ENCODE measurements at regions not wholly inside any gene's neighbourhood (a gene's known extent, or its start where the extent isn't known, plus 50 kb on each side); places are given as distances from the start of the nearest gene placed in this dataset.

GRCh38 chr15:47507221-47507985 lies 209.9 kb upstream of the SEMA6D start:
- Histone ChIP-seq H3K27me3 (no peaks in the 10 kb centered on the region), H3K4me1 (peaks cover 13 to 17% of the 10 kb centered on the region in 2 donors), H3K9me3 (no peaks in the 10 kb centered on the region), H3K27ac (no peak overlapping the region), H3K4me3 (replicated peaks in 1 of 3) (no peak overlapping the region), H3K36me3 (no peaks in the 10 kb centered on the region)
- DNase-seq = no peak
- 89 to 96% methylated on average over 6 of the region's 6 CpGs for WGBS, 2 donors
- intact Hi-C loops (cut with DNase I) = no loop called here
- TF ChIP-seq CTCF (IDR thresholded peaks at IDR 0.05) (no peak), POLR2A (IDR thresholded peaks at IDR 0.05) (no peak)

GRCh38 chr15:47511261-47511660 lies 206.0 kb upstream of the SEMA6D start:
- 95 to 97% methylated on average over 1 of the region's 1 CpG for WGBS, 2 donors
- intact Hi-C loops (cut with DNase I) = no loop called here
- DNase-seq = no peak
- H3K27me3 ChIP-seq = no peaks in the 10 kb centered on the region
- H3K9me3 ChIP-seq = no peaks in the 10 kb centered on the region
- no peak overlapping the region for H3K4me3 ChIP-seq (replicated peaks in 1 of 3)
- no peak overlapping the region for H3K27ac ChIP-seq
- peaks cover 6 to 9% of the 10 kb centered on the region in 2 donors for H3K4me1 ChIP-seq
- no peaks in the 10 kb centered on the region for H3K36me3 ChIP-seq
- TF ChIP-seq CTCF (IDR thresholded peaks at IDR 0.05) (no peak), POLR2A (IDR thresholded peaks at IDR 0.05) (no peak)

GRCh38 chr15:47513471-47513870 lies 203.8 kb upstream of the SEMA6D start:
- Histone ChIP-seq H3K4me1 (no peaks in the 10 kb centered on the region), H3K27ac (no peak overlapping the region), H3K4me3 (replicated peaks in 1 of 3) (no peak overlapping the region), H3K27me3 (no peaks in the 10 kb centered on the region), H3K36me3 (no peaks in the 10 kb centered on the region), H3K9me3 (no peaks in the 10 kb centered on the region)
- intact Hi-C loops (cut with DNase I) = no loop called here
- 83 to 87% methylated on average over 5 of the region's 5 CpGs for WGBS, 2 donors
- no peak for DNase-seq
- TF ChIP-seq CTCF (IDR thresholded peaks at IDR 0.05) (no peak), POLR2A (IDR thresholded peaks at IDR 0.05) (no peak)

- TF ChIP-seq CTCF (IDR thresholded peaks at IDR 0.05) = no peak
- H3K27me3 ChIP-seq = no peaks in the 10 kb centered on the region
- no peak overlapping the region for H3K27ac ChIP-seq
- H3K4me1 ChIP-seq = no peaks in the 10 kb centered on the region
- H3K9me3 ChIP-seq = no peaks in the 10 kb centered on the region
- intact Hi-C loops (cut with DNase I) = no loop called here
- no peak overlapping the region for H3K4me3 ChIP-seq (replicated peaks in 1 of 3)
- DNase-seq = no peak
- WGBS, 2 donors = 91 to 93% methylated on average over 2 of the region's 2 CpGs
- H3K36me3 ChIP-seq = no peaks in the 10 kb centered on the region
These were observed 203.1 kb upstream of the SEMA6D start for GRCh38 chr15:47514200-47514652.

GRCh38 chr15:47516558-47516957 lies 200.7 kb upstream of the SEMA6D start:
- WGBS, 2 donors = 75 to 88% methylated on average over 2 of the region's 2 CpGs
- Histone ChIP-seq H3K36me3 (no peaks in the 10 kb centered on the region), H3K4me1 (no peaks in the 10 kb centered on the region), H3K9me3 (no peaks in the 10 kb centered on the region), H3K27ac (no peak overlapping the region), H3K4me3 (replicated peaks in 1 of 3) (no peak overlapping the region), H3K27me3 (no peaks in the 10 kb centered on the region)
- intact Hi-C loops (cut with DNase I) = no loop called here
- TF ChIP-seq CTCF (IDR thresholded peaks at IDR 0.05) (no peak), POLR2A (IDR thresholded peaks at IDR 0.05) (no peak)
- no peak for DNase-seq

All from thyroid gland (tissue), 4 donors.